ENCODE measurements at regions not wholly inside any gene's neighbourhood (a gene's known extent, or its start where the extent isn't known, plus 50 kb on each side); places are given as distances from the start of the nearest gene placed in this dataset.
A peak's percentile ranks its signal among the peaks of the same experiment; 100 is the strongest.

- TF ChIP-seq POLR2A (conservative IDR thresholded peaks at IDR 0.05) (no peak), CTCF (IDR thresholded peaks at IDR 0.05 in 2 of 3, conservative IDR thresholded peaks at IDR 0.05 in 1 of 3; ENCODE audit: insufficient read depth in 2 of 3, low read depth in 1 of 3, low read length in 3 of 3) (peak; percentile 83 to 88 (median 85)), RBM22 (IDR thresholded peaks at IDR 0.05; ENCODE audit: low read depth, low read length, poor library complexity, severe bottlenecking) (no peak), ARID2 (IDR thresholded peaks at IDR 0.05) (no peak)
These were observed 154.9 kb upstream of the NAV2 start for GRCh38 chr11:19557720-19558140.
